OCI-LY3 (cell line): ENCODE measurements at regions not wholly inside any gene's neighbourhood (a gene's known extent, or its start where the extent isn't known, plus 50 kb on each side); places are given as distances from the start of the nearest gene placed in this dataset.

Experiments used
- H2AFZ ChIP-seq: fragments of 200-600, 300-600 bp; shearing (Covaris generic); 2 replicates; pipeline ENCODE4 v1.6.0; 2014; ENCODE audit warnings: antibody characterized with exemption, low read depth, low read length
- H3K27ac ChIP-seq: fragments of 200-600, 300-600 bp; sonication (generic); 2 replicates; pipeline ENCODE4 v1.5.1; 2014; ENCODE audit warnings: mild to moderate bottlenecking, low read length, moderate library complexity, mixed read lengths
- H3K27me3 ChIP-seq: fragments of 200-600, 300-600 bp; sonication (generic); 2 replicates; pipeline ENCODE4 v1.6.1; 2014; ENCODE audit warnings: low read depth, low read length, mixed read lengths
- H3K36me3 ChIP-seq: fragments of 200-600, 300-600 bp; sonication (generic); replicated peaks from 2 replicates; pipeline ENCODE3; 2014; ENCODE audit warnings: low read depth, low read length, mixed read lengths
- H3K4me1 ChIP-seq: fragments of 300-600, 200-600 bp; sonication (generic); 2 replicates; pipeline ENCODE4 v1.6.1; 2014; ENCODE audit warnings: low read length, mixed read lengths
- H3K4me2 ChIP-seq: fragments of 200-600, 300-600 bp; sonication (generic); 2 replicates; pipeline ENCODE4 v1.6.1; 2014; ENCODE audit warnings: low read length, mixed read lengths
- H3K4me3 ChIP-seq: fragments of 300-600, 200-600 bp; sonication (generic); 2 replicates; pipeline ENCODE4 v1.5.1; 2014; ENCODE audit warnings: antibody characterized with exemption, mild to moderate bottlenecking, low read length, moderate library complexity
- H3K79me2 ChIP-seq: fragments of 300-600, 200-600 bp; shearing (Covaris generic); 2 replicates; pipeline ENCODE4 v1.6.1; 2014; ENCODE audit warnings: mild to moderate bottlenecking, low read length, mixed read lengths
- H3K9ac ChIP-seq: fragments of 300-600, 200-600 bp; shearing (Covaris generic); 2 replicates; pipeline ENCODE4 v1.6.0; 2014; ENCODE audit warnings: mild to moderate bottlenecking, low read length, moderate library complexity
- H3K9me3 ChIP-seq: fragments of 200-600, 300-600 bp; shearing (Covaris generic); 2 replicates; pipeline ENCODE4 v1.6.1; 2014; ENCODE audit warnings: low read length, mixed read lengths; ENCODE audit not compliant: insufficient read depth
- H4K20me1 ChIP-seq: fragments of 200-600, 300-600 bp; sonication (generic); 2 replicates; pipeline ENCODE4 v1.6.1; 2016; ENCODE audit warnings: low read length, mixed read lengths; ENCODE audit not compliant: insufficient read depth
- CTCF ChIP-seq: fragments of 200-600, 300-600 bp; sonication (generic); IDR thresholded peaks from 2 replicates; pipeline ENCODE4 v1.5.1; 2014; ENCODE audit warnings: antibody characterized with exemption, low read length, low read depth
- EZH2phosphoT487 ChIP-seq: fragments of 200-600 bp; shearing (Covaris generic); IDR thresholded peaks from 2 replicates; pipeline ENCODE4 v1.6.1; 2018; ENCODE audit warnings: antibody characterized with exemption, mixed run types, low read depth

- no peaks in the 10 kb centered on the region for H3K9me3 ChIP-seq
- H3K9ac ChIP-seq, result no peak overlapping the region
- H3K4me2 ChIP-seq, result no peak overlapping the region
- no peak for TF ChIP-seq CTCF
- no peak for TF ChIP-seq EZH2phosphoT487
- no peaks in the 10 kb centered on the region for H4K20me1 ChIP-seq
- no peak overlapping the region for H3K27ac ChIP-seq
- no peak overlapping the region for H2AFZ ChIP-seq
- H3K79me2 ChIP-seq, result no peaks in the 10 kb centered on the region
- no peaks in the 10 kb centered on the region for H3K27me3 ChIP-seq
- no peak overlapping the region for H3K4me3 ChIP-seq
- H3K4me1 ChIP-seq, result no peaks in the 10 kb centered on the region
- no peaks in the 10 kb centered on the region for H3K36me3 ChIP-seq
Measured at GRCh38 chr21:27561116-27561515, 594.2 kb upstream of the ADAMTS5 start.

GRCh38 chr21:27557356-27557755, 590.5 kb upstream of the ADAMTS5 start:
- no peak for TF ChIP-seq EZH2phosphoT487
- no peak for TF ChIP-seq CTCF
- no peaks in the 10 kb centered on the region for H3K9me3 ChIP-seq

DNA sequence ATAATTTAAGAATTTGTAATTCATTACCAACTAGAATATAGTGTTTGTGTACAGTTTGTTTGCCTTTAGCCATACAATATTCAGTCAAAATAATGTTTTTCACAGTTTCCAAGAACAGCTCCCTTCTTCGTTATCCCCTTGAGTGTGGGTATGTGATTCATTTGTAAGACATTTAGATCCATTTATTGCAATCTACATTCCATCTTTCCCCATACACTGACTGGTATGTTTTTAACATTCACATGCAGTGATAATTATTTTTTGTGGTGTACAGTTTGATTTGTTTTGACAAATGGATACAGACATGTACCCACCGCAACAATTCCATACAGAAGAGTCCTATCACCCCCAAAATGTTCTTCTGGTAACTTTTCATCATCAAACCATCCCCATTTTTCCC, 589.1 kb upstream of the ADAMTS5 start:
- no peak overlapping the region for H3K4me3 ChIP-seq
- no peaks in the 10 kb centered on the region for H3K27me3 ChIP-seq
- H2AFZ ChIP-seq, result no peak overlapping the region
- TF ChIP-seq EZH2phosphoT487 (no peak), CTCF (no peak)
- H4K20me1 ChIP-seq, result no peaks in the 10 kb centered on the region
- H3K4me2 ChIP-seq, result no peak overlapping the region
- no peaks in the 10 kb centered on the region for H3K4me1 ChIP-seq
- H3K27ac ChIP-seq, result no peak overlapping the region
- H3K9ac ChIP-seq, result no peak overlapping the region
- H3K79me2 ChIP-seq, result no peaks in the 10 kb centered on the region
- H3K9me3 ChIP-seq, result no peaks in the 10 kb centered on the region
- H3K36me3 ChIP-seq, result no peaks in the 10 kb centered on the region

More at GRCh38 chr21:27557356-27557755, 590.5 kb upstream of the ADAMTS5 start:
- no peaks in the 10 kb centered on the region for H3K4me1 ChIP-seq
- no peaks in the 10 kb centered on the region for H3K36me3 ChIP-seq
- no peak overlapping the region for H3K9ac ChIP-seq
- H3K79me2 ChIP-seq, result no peaks in the 10 kb centered on the region
- no peaks in the 10 kb centered on the region for H3K27me3 ChIP-seq
- H2AFZ ChIP-seq, result no peak overlapping the region
- no peak overlapping the region for H3K4me3 ChIP-seq
- no peak overlapping the region for H3K4me2 ChIP-seq
- H3K27ac ChIP-seq, result no peak overlapping the region
- H4K20me1 ChIP-seq, result no peaks in the 10 kb centered on the region

DNA sequence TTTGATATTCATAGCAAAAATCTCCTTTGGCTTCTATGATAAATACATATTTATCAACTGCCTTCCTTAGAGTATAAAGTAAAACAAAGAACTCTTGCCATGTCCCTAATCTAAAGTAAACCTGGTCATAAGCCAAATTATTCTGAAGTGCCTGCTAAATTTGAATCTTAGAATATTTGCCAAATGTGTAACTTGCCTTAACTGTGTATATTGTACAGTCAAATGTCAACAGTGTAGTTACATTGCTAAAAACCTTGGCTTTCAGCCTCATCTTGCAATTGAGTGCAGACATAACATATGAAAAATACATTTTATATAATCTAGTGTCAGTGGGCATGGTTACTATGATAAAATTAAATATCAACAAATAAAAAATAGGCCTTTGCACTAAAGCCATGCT, 583.4 kb upstream of the ADAMTS5 start:
- no peaks in the 10 kb centered on the region for H3K27me3 ChIP-seq
- no peak overlapping the region for H3K4me3 ChIP-seq
- no peak overlapping the region for H2AFZ ChIP-seq
- no peak overlapping the region for H3K9ac ChIP-seq
- no peaks in the 10 kb centered on the region for H4K20me1 ChIP-seq
- TF ChIP-seq EZH2phosphoT487, result no peak
- no peak for TF ChIP-seq CTCF
- H3K9me3 ChIP-seq, result no peaks in the 10 kb centered on the region
- H3K4me1 ChIP-seq, result no peaks in the 10 kb centered on the region
- no peak overlapping the region for H3K27ac ChIP-seq
- H3K79me2 ChIP-seq, result no peaks in the 10 kb centered on the region
- H3K4me2 ChIP-seq, result no peak overlapping the region
- H3K36me3 ChIP-seq, result no peaks in the 10 kb centered on the region
